ENCODE measurements at regions not wholly inside any gene's neighbourhood (a gene's known extent, or its start where the extent isn't known, plus 50 kb on each side); places are given as distances from the start of the nearest gene placed in this dataset.

DNA sequence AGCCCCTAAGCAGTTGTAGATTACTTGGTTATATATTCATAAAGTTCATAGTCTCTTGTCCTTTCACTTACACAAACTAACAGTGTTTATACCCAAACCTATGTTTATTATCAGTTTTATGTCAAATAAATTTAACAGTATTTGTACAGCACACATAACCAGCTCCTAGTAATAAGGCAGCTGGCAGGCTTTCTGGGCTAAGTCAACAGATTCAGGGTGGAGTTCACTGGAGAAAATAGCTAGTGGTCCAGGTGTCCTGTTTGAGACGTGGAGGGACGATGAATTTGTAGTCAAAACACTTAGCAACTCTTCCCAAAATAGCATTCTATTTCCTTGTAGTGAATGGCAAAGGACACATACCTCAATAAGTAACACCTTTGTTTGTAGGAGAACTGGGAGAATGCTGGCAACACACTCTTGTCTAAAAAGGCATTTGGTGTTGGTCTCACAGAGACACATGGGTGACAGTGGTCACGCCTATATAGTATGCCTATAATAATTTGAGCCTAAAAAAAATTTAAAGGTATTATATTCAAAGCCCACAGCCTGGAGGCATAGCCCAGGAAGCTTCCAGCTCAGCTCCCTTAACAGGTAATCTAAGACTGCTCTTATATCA, 156.4 kb upstream of the CARMIL1 start:
- TF ChIP-seq, protein P1, sequence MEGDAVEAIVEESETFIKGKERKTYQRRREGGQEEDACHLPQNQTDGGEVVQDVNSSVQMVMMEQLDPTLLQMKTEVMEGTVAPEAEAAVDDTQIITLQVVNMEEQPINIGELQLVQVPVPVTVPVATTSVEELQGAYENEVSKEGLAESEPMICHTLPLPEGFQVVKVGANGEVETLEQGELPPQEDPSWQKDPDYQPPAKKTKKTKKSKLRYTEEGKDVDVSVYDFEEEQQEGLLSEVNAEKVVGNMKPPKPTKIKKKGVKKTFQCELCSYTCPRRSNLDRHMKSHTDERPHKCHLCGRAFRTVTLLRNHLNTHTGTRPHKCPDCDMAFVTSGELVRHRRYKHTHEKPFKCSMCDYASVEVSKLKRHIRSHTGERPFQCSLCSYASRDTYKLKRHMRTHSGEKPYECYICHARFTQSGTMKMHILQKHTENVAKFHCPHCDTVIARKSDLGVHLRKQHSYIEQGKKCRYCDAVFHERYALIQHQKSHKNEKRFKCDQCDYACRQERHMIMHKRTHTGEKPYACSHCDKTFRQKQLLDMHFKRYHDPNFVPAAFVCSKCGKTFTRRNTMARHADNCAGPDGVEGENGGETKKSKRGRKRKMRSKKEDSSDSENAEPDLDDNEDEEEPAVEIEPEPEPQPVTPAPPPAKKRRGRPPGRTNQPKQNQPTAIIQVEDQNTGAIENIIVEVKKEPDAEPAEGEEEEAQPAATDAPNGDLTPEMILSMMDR (IDR thresholded peaks at IDR 0.05; ENCODE audit: borderline replicate concordance, extremely low read depth, low read length, poor library complexity, severe bottlenecking) = no peak
- TF ChIP-seq EZH2 (IDR thresholded peaks at IDR 0.05; ENCODE audit: borderline replicate concordance, low read depth, low read length, severe bottlenecking) = no peak

Data from DND-41 (cell line).